Spleen (tissue), 7 donors: ENCODE measurements at regions not wholly inside any gene's neighbourhood (a gene's known extent, or its start where the extent isn't known, plus 50 kb on each side); places are given as distances from the start of the nearest gene placed in this dataset.

Source experiments
- POLR2A ChIP-seq, 3 donors: fragments of 450-650 bp; IDR thresholded peaks; one replicate each; pipeline ENCODE4 v1.5.1; 2017; ENCODE audit warnings: antibody characterized with exemption in 3 of 3, mild to moderate bottlenecking in 1 of 3
- POLR2AphosphoS5 ChIP-seq, 3 donors: sonication (generic); formaldehyde crosslinking; IDR thresholded peaks; one replicate each; pipeline ENCODE4 v1.5.1; 2017; ENCODE audit warnings: antibody characterized with exemption in 3 of 3
- TF ChIP-seq, protein P1 (sequence below), 11 experiments: fragments of 200-600 bp in 7 of 11; fragments of 450-650 bp in 4 of 11; sonication (generic) in 4 of 11; IDR thresholded peaks in 8 of 11; conservative IDR thresholded peaks in 3 of 11; 1 replicate in 7 of 11; 2 replicates in 4 of 11; pipeline versions ENCODE4 v1.4.0 to v1.8.0; 2016 to 2021; ENCODE audit warnings: antibody characterized with exemption in 11 of 11, inconsistent platforms in 4 of 11, mild to moderate bottlenecking in 1 of 11
- donor health status: DM: no; HTN: no; CAD: no; lungs with moderate emphysema.
- donor health status: DM: no; HTN: no; CAD: no.
- donor health status: DM: no; HTN: no; CAD: no.

DNA sequence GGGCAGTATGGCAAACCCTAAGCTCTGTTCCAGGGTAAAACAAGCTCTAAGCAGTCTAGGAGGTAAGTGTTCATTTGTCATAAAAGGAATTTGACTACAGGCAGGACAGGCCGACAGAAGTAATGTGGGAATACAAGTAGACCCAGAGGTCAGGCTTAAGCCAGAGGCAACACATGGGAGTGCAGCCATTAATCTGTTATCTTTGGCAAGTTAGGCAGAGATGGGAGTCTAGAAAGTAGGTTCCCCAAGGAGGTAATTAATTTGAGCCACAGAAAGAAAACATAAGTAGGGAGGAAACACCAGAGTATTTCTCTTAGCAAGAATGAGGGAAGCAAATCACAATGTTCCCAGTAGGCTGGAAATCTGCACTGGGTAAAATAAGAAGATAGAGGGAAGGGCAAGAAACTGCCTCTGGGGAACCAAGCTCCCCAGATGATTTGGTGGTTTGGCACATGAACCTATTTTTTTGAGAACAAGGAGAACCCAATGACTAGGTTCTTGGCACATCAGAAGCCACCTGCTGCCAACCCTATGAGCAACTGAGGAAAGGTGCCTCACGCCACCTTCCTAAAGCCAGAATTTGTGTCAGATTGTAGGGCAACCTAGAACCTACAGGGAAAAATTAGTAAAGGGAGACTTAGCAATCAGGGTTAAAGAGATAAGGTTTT lies 636.4 kb upstream of the PLXNA2 start:
- TF ChIP-seq POLR2A (IDR thresholded peaks at IDR 0.05) (no peak), POLR2AphosphoS5 (IDR thresholded peaks at IDR 0.05) (no peak)
- TF ChIP-seq, protein P1, sequence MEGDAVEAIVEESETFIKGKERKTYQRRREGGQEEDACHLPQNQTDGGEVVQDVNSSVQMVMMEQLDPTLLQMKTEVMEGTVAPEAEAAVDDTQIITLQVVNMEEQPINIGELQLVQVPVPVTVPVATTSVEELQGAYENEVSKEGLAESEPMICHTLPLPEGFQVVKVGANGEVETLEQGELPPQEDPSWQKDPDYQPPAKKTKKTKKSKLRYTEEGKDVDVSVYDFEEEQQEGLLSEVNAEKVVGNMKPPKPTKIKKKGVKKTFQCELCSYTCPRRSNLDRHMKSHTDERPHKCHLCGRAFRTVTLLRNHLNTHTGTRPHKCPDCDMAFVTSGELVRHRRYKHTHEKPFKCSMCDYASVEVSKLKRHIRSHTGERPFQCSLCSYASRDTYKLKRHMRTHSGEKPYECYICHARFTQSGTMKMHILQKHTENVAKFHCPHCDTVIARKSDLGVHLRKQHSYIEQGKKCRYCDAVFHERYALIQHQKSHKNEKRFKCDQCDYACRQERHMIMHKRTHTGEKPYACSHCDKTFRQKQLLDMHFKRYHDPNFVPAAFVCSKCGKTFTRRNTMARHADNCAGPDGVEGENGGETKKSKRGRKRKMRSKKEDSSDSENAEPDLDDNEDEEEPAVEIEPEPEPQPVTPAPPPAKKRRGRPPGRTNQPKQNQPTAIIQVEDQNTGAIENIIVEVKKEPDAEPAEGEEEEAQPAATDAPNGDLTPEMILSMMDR (IDR thresholded peaks at IDR 0.05 in 8 of 11, conservative IDR thresholded peaks at IDR 0.05 in 3 of 11) = no peak
